Sigmoid colon (tissue), 6 donors: ENCODE measurements at regions not wholly inside any gene's neighbourhood (a gene's known extent, or its start where the extent isn't known, plus 50 kb on each side); places are given as distances from the start of the nearest gene placed in this dataset.

ENCODE experiments used
- DNase-seq: peaks from one replicate; pipeline ENCODE4 v3.0.0-alpha.2; 2019
- H3K27ac ChIP-seq, 4 donors: fragments of 200-600 bp; sonication (generic); one replicate each; pipeline ENCODE4 v1.5.1; 2016 to 2019; ENCODE audit warnings: mild to moderate bottlenecking in 1 of 4
- H3K27me3 ChIP-seq, 3 donors: fragments of 200-600 bp; sonication (generic); one replicate each; pipeline ENCODE4 v1.5.1; 2019; ENCODE audit warnings: mild to moderate bottlenecking in 1 of 3
- H3K36me3 ChIP-seq, 4 donors: fragments of 200-600 bp; sonication (generic); one replicate each; pipeline ENCODE4 v1.5.1; 2016 to 2019
- H3K4me1 ChIP-seq, 4 donors: fragments of 200-600 bp; sonication (generic); one replicate each; pipeline ENCODE4 v1.5.1; 2017 to 2019
- H3K4me3 ChIP-seq, 4 donors: fragments of 200-600 bp; sonication (generic); one replicate each; pipeline ENCODE4 v1.5.1; 2017 to 2019; ENCODE audit warnings: mild to moderate bottlenecking in 2 of 4, moderate library complexity in 1 of 4
- H3K9me3 ChIP-seq, 4 donors: fragments of 200-600 bp in 3 of 4; sonication (generic) in 3 of 4; one replicate each; pipeline versions ENCODE4 v1.5.1 to v1.6.1; 2013 to 2019
- CTCF ChIP-seq, 4 experiments: fragments of 450-650 bp in 3 of 4; fragments of 200-600 bp in 1 of 4; IDR thresholded peaks; one replicate each; pipeline ENCODE4 v1.5.1; 2016 to 2019; ENCODE audit warnings: antibody characterized with exemption in 4 of 4, mild to moderate bottlenecking in 3 of 4, moderate library complexity in 2 of 4
- EP300 ChIP-seq, 4 donors: sonication (generic); formaldehyde crosslinking; IDR thresholded peaks; one replicate each; pipeline ENCODE4 v1.6.1; 2017; ENCODE audit warnings: antibody characterized with exemption in 4 of 4
- POLR2A ChIP-seq, 2 donors: fragments of 450-650 bp; IDR thresholded peaks; one replicate each; pipeline ENCODE4 v1.6.1; 2016; ENCODE audit warnings: antibody characterized with exemption in 2 of 2, mild to moderate bottlenecking in 2 of 2, moderate library complexity in 2 of 2
- POLR2AphosphoS5 ChIP-seq, 4 donors: sonication (generic); formaldehyde crosslinking; IDR thresholded peaks; one replicate each; pipeline ENCODE4 v1.6.1; 2017; ENCODE audit warnings: antibody characterized with exemption in 4 of 4
- WGBS, 2 donors: extraction: QIAGEN DNeasy Blood & Tissue Kit; methylation state at CpG; one replicate each; pipeline ENCODE4 v1.1.7; 2013; 5-methylcytosine and 5-hydroxymethylcytosine counted together
- intact Hi-C: fragments of 100-400 bp; cut with DNase I; formaldehyde crosslinking; loops from one replicate; pipeline ENCODE4 v1.15.1; 2023
- donor health status: healthy with polysubstance abuse.
- donor health status: healthy.

GRCh38 chr11:130546901-130547694 lies 98.7 kb downstream of the ADAMTS15 start:
- DNase-seq: no peak
- intact Hi-C loops: no loop called here
- H3K9me3 ChIP-seq: no peaks in the 10 kb centered on the region
- 94% methylated on average over 33 of the region's 33 CpGs for WGBS, 2 donors
- H3K27ac ChIP-seq: no peak overlapping the region
- no peaks in the 10 kb centered on the region for H3K27me3 ChIP-seq
- H3K4me3 ChIP-seq: no peak overlapping the region
- H3K36me3 ChIP-seq: no peaks in the 10 kb centered on the region
- H3K4me1 ChIP-seq: no peaks in the 10 kb centered on the region
- TF ChIP-seq POLR2A (IDR thresholded peaks at IDR 0.05) (no peak), EP300 (IDR thresholded peaks at IDR 0.05) (no peak), CTCF (IDR thresholded peaks at IDR 0.05) (no peak), POLR2AphosphoS5 (IDR thresholded peaks at IDR 0.05) (no peak)

- Histone ChIP-seq H3K4me1 (no peaks in the 10 kb centered on the region), H3K4me3 (no peak overlapping the region), H3K36me3 (no peaks in the 10 kb centered on the region), H3K9me3 (no peaks in the 10 kb centered on the region), H3K27me3 (no peaks in the 10 kb centered on the region), H3K27ac (no peak overlapping the region)
- TF ChIP-seq POLR2A (IDR thresholded peaks at IDR 0.05) (no peak), EP300 (IDR thresholded peaks at IDR 0.05) (no peak), CTCF (IDR thresholded peaks at IDR 0.05) (no peak), POLR2AphosphoS5 (IDR thresholded peaks at IDR 0.05) (no peak)
- no peak for DNase-seq
- WGBS, 2 donors: 76 to 84% methylated on average over 7 of the region's 7 CpGs
- intact Hi-C loops: no loop called here
These were observed 99.5 kb downstream of the ADAMTS15 start for GRCh38 chr11:130547761-130548490.

- WGBS, 2 donors: 46 to 75% methylated on average over 1 of the region's 1 CpG
- Histone ChIP-seq H3K36me3 (no peaks in the 10 kb centered on the region), H3K27ac (no peak overlapping the region), H3K27me3 (no peaks in the 10 kb centered on the region), H3K4me1 (no peaks in the 10 kb centered on the region), H3K4me3 (no peak overlapping the region), H3K9me3 (no peaks in the 10 kb centered on the region)
- no peak for DNase-seq
- TF ChIP-seq POLR2A (IDR thresholded peaks at IDR 0.05) (no peak), CTCF (IDR thresholded peaks at IDR 0.05) (no peak), EP300 (IDR thresholded peaks at IDR 0.05) (no peak), POLR2AphosphoS5 (IDR thresholded peaks at IDR 0.05) (no peak)
- intact Hi-C loops: no loop called here
These were observed 100.0 kb downstream of the ADAMTS15 start for GRCh38 chr11:130548491-130548833.

GRCh38 chr11:130549393-130549999 lies 101.1 kb downstream of the ADAMTS15 start:
- no peaks in the 10 kb centered on the region for H3K9me3 ChIP-seq
- H3K27me3 ChIP-seq: no peaks in the 10 kb centered on the region
- TF ChIP-seq EP300 (IDR thresholded peaks at IDR 0.05): no peak
- no peak overlapping the region for H3K4me3 ChIP-seq
- intact Hi-C loops: no loop called here
- no peak overlapping the region for H3K27ac ChIP-seq
- no peaks in the 10 kb centered on the region for H3K4me1 ChIP-seq
- DNase-seq: no peak
- WGBS, 2 donors: 82 to 89% methylated on average over 4 of the region's 4 CpGs
- H3K36me3 ChIP-seq: no peaks in the 10 kb centered on the region

GRCh38 chr11:130550150-130550549 lies 101.7 kb downstream of the ADAMTS15 start:
- DNase-seq: no peak
- no peak overlapping the region for H3K4me3 ChIP-seq
- TF ChIP-seq EP300 (IDR thresholded peaks at IDR 0.05): no peak
- TF ChIP-seq CTCF (IDR thresholded peaks at IDR 0.05): no peak
- no peak for TF ChIP-seq POLR2AphosphoS5 (IDR thresholded peaks at IDR 0.05)
- no peak for TF ChIP-seq POLR2A (IDR thresholded peaks at IDR 0.05)
- no peak overlapping the region for H3K27ac ChIP-seq
- no peaks in the 10 kb centered on the region for H3K4me1 ChIP-seq
- WGBS, 2 donors: 93 to 97% methylated on average over 3 of the region's 3 CpGs
- intact Hi-C loops: no loop called here
- H3K27me3 ChIP-seq: no peaks in the 10 kb centered on the region
- no peaks in the 10 kb centered on the region for H3K9me3 ChIP-seq
- H3K36me3 ChIP-seq: no peaks in the 10 kb centered on the region
